ENCODE measurements at regions not wholly inside any gene's neighbourhood (a gene's known extent, or its start where the extent isn't known, plus 50 kb on each side); places are given as distances from the start of the nearest gene placed in this dataset.

- ATAC-seq = peak; percentile 54
- TF ChIP-seq, protein P1, sequence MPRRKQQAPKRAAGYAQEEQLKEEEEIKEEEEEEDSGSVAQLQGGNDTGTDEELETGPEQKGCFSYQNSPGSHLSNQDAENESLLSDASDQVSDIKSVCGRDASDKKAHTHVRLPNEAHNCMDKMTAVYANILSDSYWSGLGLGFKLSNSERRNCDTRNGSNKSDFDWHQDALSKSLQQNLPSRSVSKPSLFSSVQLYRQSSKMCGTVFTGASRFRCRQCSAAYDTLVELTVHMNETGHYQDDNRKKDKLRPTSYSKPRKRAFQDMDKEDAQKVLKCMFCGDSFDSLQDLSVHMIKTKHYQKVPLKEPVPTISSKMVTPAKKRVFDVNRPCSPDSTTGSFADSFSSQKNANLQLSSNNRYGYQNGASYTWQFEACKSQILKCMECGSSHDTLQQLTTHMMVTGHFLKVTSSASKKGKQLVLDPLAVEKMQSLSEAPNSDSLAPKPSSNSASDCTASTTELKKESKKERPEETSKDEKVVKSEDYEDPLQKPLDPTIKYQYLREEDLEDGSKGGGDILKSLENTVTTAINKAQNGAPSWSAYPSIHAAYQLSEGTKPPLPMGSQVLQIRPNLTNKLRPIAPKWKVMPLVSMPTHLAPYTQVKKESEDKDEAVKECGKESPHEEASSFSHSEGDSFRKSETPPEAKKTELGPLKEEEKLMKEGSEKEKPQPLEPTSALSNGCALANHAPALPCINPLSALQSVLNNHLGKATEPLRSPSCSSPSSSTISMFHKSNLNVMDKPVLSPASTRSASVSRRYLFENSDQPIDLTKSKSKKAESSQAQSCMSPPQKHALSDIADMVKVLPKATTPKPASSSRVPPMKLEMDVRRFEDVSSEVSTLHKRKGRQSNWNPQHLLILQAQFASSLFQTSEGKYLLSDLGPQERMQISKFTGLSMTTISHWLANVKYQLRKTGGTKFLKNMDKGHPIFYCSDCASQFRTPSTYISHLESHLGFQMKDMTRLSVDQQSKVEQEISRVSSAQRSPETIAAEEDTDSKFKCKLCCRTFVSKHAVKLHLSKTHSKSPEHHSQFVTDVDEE (CRISPR knock-in tag; IDR thresholded peaks at IDR 0.05) = no peak
- TF ChIP-seq ZFP3 (CRISPR knock-in tag; IDR thresholded peaks at IDR 0.05) (no peak), ARNTL (CRISPR knock-in tag; IDR thresholded peaks at IDR 0.05; ENCODE audit: borderline replicate concordance, low read depth) (no peak), RARB (CRISPR knock-in tag; IDR thresholded peaks at IDR 0.05) (no peak), SNAI2 (CRISPR knock-in tag; IDR thresholded peaks at IDR 0.05) (no peak), PATZ1 (CRISPR knock-in tag; IDR thresholded peaks at IDR 0.05; ENCODE audit: borderline replicate concordance) (no peak), ISL1 (CRISPR knock-in tag; IDR thresholded peaks at IDR 0.05) (no peak), ZNF70 (CRISPR knock-in tag; IDR thresholded peaks at IDR 0.05) (no peak), ESRRG (CRISPR knock-in tag; IDR thresholded peaks at IDR 0.05) (no peak), PPARA (CRISPR knock-in tag; IDR thresholded peaks at IDR 0.05; ENCODE audit: borderline replicate concordance) (no peak), ZFP30 (CRISPR knock-in tag; IDR thresholded peaks at IDR 0.05) (no peak), ZNF8 (CRISPR knock-in tag; IDR thresholded peaks at IDR 0.05) (no peak), TOX (CRISPR knock-in tag; IDR thresholded peaks at IDR 0.05; ENCODE audit: borderline replicate concordance) (no peak), CSDC2 (CRISPR knock-in tag; IDR thresholded peaks at IDR 0.05) (no peak), TCF4 (CRISPR knock-in tag; IDR thresholded peaks at IDR 0.05; ENCODE audit: borderline replicate concordance) (no peak), BACH2 (CRISPR knock-in tag; IDR thresholded peaks at IDR 0.05; ENCODE audit: borderline replicate concordance) (no peak)
- TF ChIP-seq, protein P2, sequence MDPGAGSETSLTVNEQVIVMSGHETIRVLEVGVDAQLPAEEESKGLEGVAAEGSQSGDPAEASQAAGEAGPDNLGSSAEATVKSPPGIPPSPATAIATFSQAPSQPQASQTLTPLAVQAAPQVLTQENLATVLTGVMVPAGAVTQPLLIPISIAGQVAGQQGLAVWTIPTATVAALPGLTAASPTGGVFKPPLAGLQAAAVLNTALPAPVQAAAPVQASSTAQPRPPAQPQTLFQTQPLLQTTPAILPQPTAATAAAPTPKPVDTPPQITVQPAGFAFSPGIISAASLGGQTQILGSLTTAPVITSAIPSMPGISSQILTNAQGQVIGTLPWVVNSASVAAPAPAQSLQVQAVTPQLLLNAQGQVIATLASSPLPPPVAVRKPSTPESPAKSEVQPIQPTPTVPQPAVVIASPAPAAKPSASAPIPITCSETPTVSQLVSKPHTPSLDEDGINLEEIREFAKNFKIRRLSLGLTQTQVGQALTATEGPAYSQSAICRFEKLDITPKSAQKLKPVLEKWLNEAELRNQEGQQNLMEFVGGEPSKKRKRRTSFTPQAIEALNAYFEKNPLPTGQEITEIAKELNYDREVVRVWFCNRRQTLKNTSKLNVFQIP (CRISPR knock-in tag; IDR thresholded peaks at IDR 0.05; ENCODE audit: borderline replicate concordance, low read depth) = no peak
Measured at GRCh38 chr3:99249627-99250026, 348.1 kb upstream of the DCBLD2 start.

GRCh38 chr3:99248913-99249312 lies 347.4 kb upstream of the DCBLD2 start:
- no peak for ATAC-seq

DNA sequence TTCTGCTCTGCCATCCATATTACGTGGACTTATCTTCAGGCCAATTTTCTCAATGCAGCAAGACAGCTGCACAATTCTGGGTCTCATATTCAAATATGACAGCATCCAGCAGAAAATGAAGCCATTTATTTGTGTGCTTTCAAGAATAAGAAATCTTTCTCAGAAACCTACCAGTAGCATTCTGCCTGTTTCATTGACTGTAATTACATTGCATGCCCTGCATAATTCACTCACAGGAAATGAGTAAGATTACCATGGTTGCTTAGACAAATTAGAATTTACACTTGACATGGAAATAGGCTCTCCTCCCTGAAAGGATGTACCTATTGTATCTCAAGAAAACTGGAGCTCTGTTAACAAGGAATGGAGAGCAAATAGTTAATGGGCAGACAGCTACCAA lies 346.6 kb upstream of the DCBLD2 start:
- ATAC-seq = no peak
- TF ChIP-seq TCF4 (CRISPR knock-in tag; IDR thresholded peaks at IDR 0.05; ENCODE audit: borderline replicate concordance) (no peak), ZFP30 (CRISPR knock-in tag; IDR thresholded peaks at IDR 0.05) (no peak), PPARA (CRISPR knock-in tag; IDR thresholded peaks at IDR 0.05; ENCODE audit: borderline replicate concordance) (no peak), SNAI2 (CRISPR knock-in tag; IDR thresholded peaks at IDR 0.05) (no peak), RARB (CRISPR knock-in tag; IDR thresholded peaks at IDR 0.05) (no peak), ZNF70 (CRISPR knock-in tag; IDR thresholded peaks at IDR 0.05) (no peak), ARNTL (CRISPR knock-in tag; IDR thresholded peaks at IDR 0.05; ENCODE audit: borderline replicate concordance, low read depth) (no peak), ESRRG (CRISPR knock-in tag; IDR thresholded peaks at IDR 0.05) (no peak), ZFP3 (CRISPR knock-in tag; IDR thresholded peaks at IDR 0.05) (no peak), ZNF8 (CRISPR knock-in tag; IDR thresholded peaks at IDR 0.05) (no peak), TOX (CRISPR knock-in tag; IDR thresholded peaks at IDR 0.05; ENCODE audit: borderline replicate concordance) (no peak), CSRNP3 (CRISPR knock-in tag; IDR thresholded peaks at IDR 0.05) (no peak), BACH2 (CRISPR knock-in tag; IDR thresholded peaks at IDR 0.05; ENCODE audit: borderline replicate concordance) (no peak)
- TF ChIP-seq, protein P1 (CRISPR knock-in tag; IDR thresholded peaks at IDR 0.05) = no peak
- TF ChIP-seq, protein P2 (CRISPR knock-in tag; IDR thresholded peaks at IDR 0.05; ENCODE audit: borderline replicate concordance, low read depth) = no peak

More at GRCh38 chr3:99248913-99249312, 347.4 kb upstream of the DCBLD2 start:
- TF ChIP-seq ARNTL (CRISPR knock-in tag; IDR thresholded peaks at IDR 0.05; ENCODE audit: borderline replicate concordance, low read depth) = no peak
- TF ChIP-seq CSDC2 (CRISPR knock-in tag; IDR thresholded peaks at IDR 0.05) = no peak
- TF ChIP-seq, protein P2 (CRISPR knock-in tag; IDR thresholded peaks at IDR 0.05; ENCODE audit: borderline replicate concordance, low read depth) = no peak
- TF ChIP-seq OSR1 (CRISPR knock-in tag; IDR thresholded peaks at IDR 0.05) = no peak
- no peak for TF ChIP-seq ZFP3 (CRISPR knock-in tag; IDR thresholded peaks at IDR 0.05)
- TF ChIP-seq ZC3H10 (CRISPR knock-in tag; IDR thresholded peaks at IDR 0.05) = no peak
- no peak for TF ChIP-seq TCF4 (CRISPR knock-in tag; IDR thresholded peaks at IDR 0.05; ENCODE audit: borderline replicate concordance)
- TF ChIP-seq RARB (CRISPR knock-in tag; IDR thresholded peaks at IDR 0.05) = no peak
- TF ChIP-seq ZNF8 (CRISPR knock-in tag; IDR thresholded peaks at IDR 0.05) = no peak
- TF ChIP-seq BACH2 (CRISPR knock-in tag; IDR thresholded peaks at IDR 0.05; ENCODE audit: borderline replicate concordance) = no peak

Measured in SK-N-SH treated with all-trans-retinoic acid at 6 μM for 48 hours (cell line).